ENCODE measurements at regions not wholly inside any gene's neighbourhood (a gene's known extent, or its start where the extent isn't known, plus 50 kb on each side); places are given as distances from the start of the nearest gene placed in this dataset.

GRCh38 chr4:18722748-18723191 is 701.2 kb upstream of the LCORL start:
- TF ChIP-seq CTCF (IDR thresholded peaks at IDR 0.05; ENCODE audit: low read depth, low read length, poor library complexity, severe bottlenecking) (no peak), EZH2phosphoT487 (IDR thresholded peaks at IDR 0.05; ENCODE audit: borderline replicate concordance, low read length) (no peak)

All from DOHH2 (cell line).